ENCODE measurements at regions not wholly inside any gene's neighbourhood (a gene's known extent, or its start where the extent isn't known, plus 50 kb on each side); places are given as distances from the start of the nearest gene placed in this dataset.

DNA sequence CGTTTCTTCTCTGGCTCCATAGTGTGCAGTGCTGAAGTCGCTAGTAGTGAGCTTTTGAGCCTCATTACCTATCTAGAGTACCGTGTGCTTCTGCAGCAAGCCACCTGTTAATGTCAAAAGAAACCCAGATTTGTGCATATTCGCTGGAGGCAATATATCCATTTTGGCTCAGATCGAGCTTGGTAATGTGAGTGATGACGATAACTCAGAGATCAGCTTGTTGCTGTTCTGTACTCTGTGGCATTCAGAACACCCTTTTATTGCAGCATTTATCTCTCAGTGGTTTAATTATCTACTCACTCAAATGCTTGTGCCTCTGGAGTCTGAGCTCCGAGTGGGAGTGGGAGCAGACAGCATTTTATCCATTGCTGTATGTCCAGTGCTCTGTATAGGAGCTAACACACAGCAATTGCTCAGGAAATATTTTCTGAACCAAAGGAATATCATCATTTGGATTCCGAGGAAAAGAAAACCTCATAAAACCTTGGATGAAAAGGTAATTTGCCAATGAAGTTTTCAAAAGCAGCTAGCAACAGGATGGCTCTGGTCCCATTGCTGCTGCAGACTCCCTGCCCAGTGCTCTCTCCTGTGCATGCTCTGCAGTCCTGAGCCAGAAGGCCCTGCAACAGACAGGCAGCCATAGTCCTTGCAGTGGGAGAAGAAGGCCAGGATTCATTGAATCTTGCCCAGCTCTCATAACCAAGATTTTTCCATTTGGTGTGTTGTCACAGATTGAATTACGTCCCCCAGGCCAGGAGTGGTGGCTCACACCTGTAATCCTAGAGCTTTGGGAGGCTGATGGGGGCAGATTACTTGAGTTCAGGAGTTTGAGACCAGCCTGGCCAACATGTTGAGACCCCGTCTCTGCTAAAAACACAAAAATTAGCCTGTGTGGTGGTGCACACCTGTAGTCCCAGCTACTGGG is 183.8 kb downstream of the MYCN start:
- TF ChIP-seq SUZ12 (IDR thresholded peaks at IDR 0.05; ENCODE audit: extremely low read depth, insufficient read depth, insufficient read length) (no peak), ZNF274 (IDR thresholded peaks at IDR 0.05; ENCODE audit: low read depth, low read length) (no peak)
